K562 (cell line): ENCODE measurements at regions not wholly inside any gene's neighbourhood (a gene's known extent, or its start where the extent isn't known, plus 50 kb on each side); places are given as distances from the start of the nearest gene placed in this dataset.

Source experiments
- ATAC-seq: fragments of 200-7000 bp; cut with Tn5 transposase; 3 replicates; pipeline ENCODE4 v1.9.1; 2020; ENCODE audit warnings: moderate library complexity
- BruUV-seq: library from RNA; stranded (reverse); fragments of 400-500 nt; replicated peaks from 2 replicates; lab custom pipeline; 2021; lab: Mats Ljungman, UMichigan
- CTCF ChIA-PET: fragments of 300-600 bp; formaldehyde crosslinking; extraction: SDS; loops from one replicate; lab custom pipeline; 2021; ENCODE audit warnings: low intra/inter-chr PET ratio; lab: Yijun Ruan, JAX
- POLR2A ChIA-PET: fragments of 300-600, 350-650 bp; sonication (Branson Sonifier 250); formaldehyde crosslinking; extraction: SDS; loops from one replicate; lab custom pipeline; 2021; ENCODE audit warnings: antibody characterized with exemption, inconsistent platforms; lab: Yijun Ruan, JAX
- DNase-seq, 4 experiments: peaks; one replicate each; pipeline versions ENCODE4 v3.0.0 to v3.0.0-alpha.2; 2011 to 2018; ENCODE audit warnings: low spot score in 3 of 4, mixed read lengths in 3 of 4; ENCODE audit errors: extremely low read depth in 1 of 4
- FAIRE-seq: peaks from 2 replicates; lab custom pipeline; 2011; peaks lifted over from hg19 to GRCh38; lab: Jason Lieb, UNC
- H2AFZ ChIP-seq: 2 replicates; pipeline ENCODE4 v1.6.0; 2011; ENCODE audit warnings: low read depth, low read length, control low read depth, inconsistent platforms
- H3K27ac ChIP-seq: fragments of 200-600 bp; 3 replicates; pipeline ENCODE4 v1.8.0; 2011; ENCODE audit warnings: low read depth, mild to moderate bottlenecking, control low read depth, inconsistent platforms, low read length, moderate library complexity, mixed read lengths; ENCODE audit errors: extremely low read depth
- H3K27me3 ChIP-seq, 2 experiments: fragments of 300-600 bp in 1 of 2; 2 replicates in 1 of 2; 3 replicates in 1 of 2; pipeline versions ENCODE4 v1.6.0 to v1.8.0; 2011; ENCODE audit warnings: inconsistent platforms in 2 of 2, low read length in 2 of 2, mild to moderate bottlenecking in 1 of 2, mixed read lengths in 1 of 2, moderate library complexity in 1 of 2; ENCODE audit not compliant: control insufficient read depth in 2 of 2, insufficient read depth in 2 of 2
- H3K36me3 ChIP-seq: fragments of 300-600 bp; 3 replicates; pipeline ENCODE4 v1.8.0; 2011; ENCODE audit warnings: mild to moderate bottlenecking, low read length, inconsistent platforms; ENCODE audit not compliant: control insufficient read depth, insufficient read depth
- H3K4me1 ChIP-seq, 2 experiments: fragments of 200-600 bp in 1 of 2; replicated peaks in 1 of 2; 2 replicates in 1 of 2; 3 replicates in 1 of 2; pipeline versions ENCODE4 v1.5.1 to v1.8.0; 2011; ENCODE audit warnings: inconsistent platforms in 2 of 2, low read length in 2 of 2, mild to moderate bottlenecking in 1 of 2, mixed read lengths in 1 of 2, moderate library complexity in 1 of 2; ENCODE audit not compliant: control insufficient read depth in 2 of 2, insufficient read depth in 2 of 2
- H3K4me2 ChIP-seq: 2 replicates; pipeline ENCODE4 v1.6.1; 2011; ENCODE audit warnings: low read length, control low read depth, inconsistent platforms, mixed read lengths; ENCODE audit not compliant: insufficient read depth
- H3K4me3 ChIP-seq: fragments of 200-600 bp; sonication (generic), shearing (Covaris generic); 2 replicates; pipeline ENCODE4 v1.5.1; 2016; ENCODE audit warnings: control low read depth, inconsistent platforms
- H3K79me2 ChIP-seq: fragments of 200-600 bp; 3 replicates; pipeline ENCODE4 v1.8.0; 2011; ENCODE audit warnings: low read length, inconsistent platforms; ENCODE audit not compliant: control insufficient read depth, insufficient read depth
- H3K9ac ChIP-seq, 2 experiments: 2 replicates each; pipeline versions ENCODE4 v1.6.0 to v1.6.1; 2011; ENCODE audit warnings: low read depth in 2 of 2, low read length in 2 of 2, control low read depth in 1 of 2, inconsistent platforms in 1 of 2, mild to moderate bottlenecking in 1 of 2, mixed read lengths in 1 of 2; ENCODE audit not compliant: insufficient read depth in 1 of 2
- H3K9me1 ChIP-seq: one replicate; pipeline ENCODE4 v1.6.0; 2011; ENCODE audit warnings: inconsistent platforms, mild to moderate bottlenecking, low read length, moderate library complexity; ENCODE audit not compliant: control insufficient read depth, insufficient read depth
- H3K9me3 ChIP-seq: replicated peaks from 2 replicates; pipeline ENCODE4 v1.5.1; 2011; ENCODE audit warnings: low read depth, low read length, inconsistent platforms; ENCODE audit not compliant: control insufficient read depth, insufficient read depth
- H4K20me1 ChIP-seq: replicated peaks from 2 replicates; pipeline ENCODE4 v1.6.1; 2011; ENCODE audit warnings: low read length, inconsistent platforms, mixed read lengths; ENCODE audit not compliant: control insufficient read depth, insufficient read depth
- CHD2 ChIP-seq: IDR thresholded peaks from 2 replicates; pipeline ENCODE4 v1.6.1; 2011; ENCODE audit warnings: low read depth, low read length
- ELK1 ChIP-seq: sonication (generic); formaldehyde crosslinking; IDR thresholded peaks from 2 replicates; pipeline ENCODE4 v1.8.1; 2022; ENCODE audit warnings: missing genetic modification reagents
- ESRRB ChIP-seq: fragments of 250-450 bp; sonication (Bioruptor Pico); IDR thresholded peaks from 2 replicates; pipeline ENCODE4 v1.5.0; 2020; ENCODE audit warnings: mild to moderate bottlenecking, moderate library complexity, borderline replicate concordance
- ETV5 ChIP-seq: sonication (generic); formaldehyde crosslinking; IDR thresholded peaks from 2 replicates; pipeline ENCODE4 v1.4.0; 2020; ENCODE audit warnings: low read depth, mild to moderate bottlenecking, missing genetic modification reagents
- MCM3 ChIP-seq: fragments of 450-650 bp; IDR thresholded peaks from 2 replicates; pipeline ENCODE4 v1.6.1; 2016
- RAD51 ChIP-seq: fragments of 450-650 bp; IDR thresholded peaks from 2 replicates; pipeline ENCODE4 v1.7.1; 2016; ENCODE audit warnings: low read depth, mild to moderate bottlenecking, borderline replicate concordance
- SIN3B ChIP-seq: fragments of 450-650 bp; IDR thresholded peaks from 2 replicates; pipeline ENCODE4 v1.6.1; 2017; ENCODE audit warnings: low read depth, mild to moderate bottlenecking, moderate library complexity
- SRSF7 ChIP-seq: fragments of 200-400 bp; formaldehyde crosslinking; optimal IDR thresholded peaks from 2 replicates; pipeline ENCODE3; 2017; ENCODE audit warnings: mild to moderate bottlenecking, low read depth, low read length
- STAG1 ChIP-seq: sonication (generic); formaldehyde crosslinking; IDR thresholded peaks from 2 replicates; pipeline ENCODE4 v1.5.0; 2020; ENCODE audit warnings: missing genetic modification reagents, borderline replicate concordance
- TCF7L2 ChIP-seq: fragments of 150-350 bp; IDR thresholded peaks from 2 replicates; pipeline ENCODE4 v1.6.1; 2016; ENCODE audit warnings: low read depth, mild to moderate bottlenecking, low read length, moderate library complexity
- TOE1 ChIP-seq, 2 experiments: fragments of 450-650 bp in 1 of 2; sonication (generic) in 1 of 2; formaldehyde crosslinking in 1 of 2; IDR thresholded peaks; 2 replicates each; pipeline versions ENCODE4 v1.7.1 to v1.8.0; 2016 to 2022; ENCODE audit warnings: borderline replicate concordance in 2 of 2, mild to moderate bottlenecking in 2 of 2, antibody characterized with exemption in 1 of 2, inconsistent platforms in 1 of 2, low read depth in 1 of 2, missing genetic modification reagents in 1 of 2, moderate library complexity in 1 of 2
- YBX1 ChIP-seq: fragments of 450-650 bp; IDR thresholded peaks from 2 replicates; pipeline ENCODE4 v1.7.1; 2016; ENCODE audit warnings: mild to moderate bottlenecking
- ZBTB43 ChIP-seq: sonication (generic); formaldehyde crosslinking; IDR thresholded peaks from 2 replicates; pipeline ENCODE4 v1.8.0; 2023; ENCODE audit warnings: mild to moderate bottlenecking, missing genetic modification reagents
- ZC3H11A ChIP-seq: IDR thresholded peaks from 2 replicates; pipeline ENCODE4 v1.6.1; 2012; ENCODE audit warnings: low read depth, low read length, improper control_type of control experiment
- ZC3H4 ChIP-seq: sonication (generic); formaldehyde crosslinking; IDR thresholded peaks from 2 replicates; pipeline ENCODE4 v1.9.0; 2021; ENCODE audit warnings: missing genetic modification reagents, borderline replicate concordance
- ZNF174 ChIP-seq: fragments of 250-450 bp; sonication (Bioruptor Pico); IDR thresholded peaks from 2 replicates; pipeline ENCODE4 v1.4.0; 2020; ENCODE audit warnings: mild to moderate bottlenecking
- ZNF668 ChIP-seq: fragments of 250-450 bp; sonication (Bioruptor Pico); IDR thresholded peaks from 2 replicates; pipeline ENCODE4 v1.8.0; 2022; ENCODE audit warnings: mild to moderate bottlenecking, inconsistent platforms
- WGBS: fragments of 100-300 bp; shearing (Covaris generic); methylation state at CpG from one replicate; pipeline ENCODE4 v1.1.6; 2016; ENCODE audit warnings: low coverage, mixed read lengths; ENCODE audit not compliant: insufficient coverage; ENCODE audit errors: missing lambda C conversion rate; 5-methylcytosine and 5-hydroxymethylcytosine counted together
- in situ Hi-C: fragments of 300-500 bp; cut with MboI; formaldehyde crosslinking; loops from 4 replicates; pipeline ENCODE4 v1.15.0; 2018; ENCODE audit warnings: inconsistent platforms, mixed read lengths
- intact Hi-C: fragments of 100-400 bp; cut with micrococcal nuclease; formaldehyde crosslinking; loops from 2 replicates; pipeline ENCODE4 v1.14.2; 2022

- H3K36me3 ChIP-seq, result no peaks in the 10 kb centered on the region
- in situ Hi-C loops (no loop called here), intact Hi-C loops (no loop called here)
- no peak overlapping the region for H3K4me3 ChIP-seq
- BruUV-seq, result no TSS peak
- no peaks in the 10 kb centered on the region for H3K9me3 ChIP-seq
- no peaks in the 10 kb centered on the region for H4K20me1 ChIP-seq
- DNase-seq, result no peak
- no peaks in the 10 kb centered on the region for H3K9me1 ChIP-seq
- H3K9ac ChIP-seq, result no peak overlapping the region
- no peaks in the 10 kb centered on the region for H3K4me1 ChIP-seq
- no peaks in the 10 kb centered on the region for H3K79me2 ChIP-seq
- H3K4me2 ChIP-seq, result no peak overlapping the region
- CTCF ChIA-PET, result no interaction called here
- no peak overlapping the region for H3K27ac ChIP-seq
- no peaks in the 10 kb centered on the region for H3K27me3 ChIP-seq
- ATAC-seq, result no peak
- H2AFZ ChIP-seq, result no peak overlapping the region
- FAIRE-seq, result no peak
- TF ChIP-seq CHD2 (no peak), TOE1 (IDR thresholded peaks at IDR 0.05; ENCODE audit: borderline replicate concordance) (no peak), TOE1 (CRISPR knock-in tag; IDR thresholded peaks at IDR 0.05; ENCODE audit: borderline replicate concordance, low read depth) (no peak), TCF7L2 (no peak), ETV5 (CRISPR knock-in tag) (no peak), ESRRB (CRISPR knock-in tag) (no peak)
- TF ChIP-seq, all 486 proteins: peak for 0
- POLR2A ChIA-PET, result no interaction called here
These were observed 853.0 kb downstream of the NCAM2 start for GRCh38 chr21:21851205-21851604.

GRCh38 chr21:21851657-21852056 is 853.4 kb downstream of the NCAM2 start:
- Histone ChIP-seq H2AFZ (no peak overlapping the region), H3K9ac (no peak overlapping the region), H3K36me3 (no peaks in the 10 kb centered on the region), H3K4me1 (no peaks in the 10 kb centered on the region), H3K4me3 (no peak overlapping the region), H3K9me1 (no peaks in the 10 kb centered on the region), H4K20me1 (no peaks in the 10 kb centered on the region), H3K27ac (no peak overlapping the region), H3K79me2 (no peaks in the 10 kb centered on the region), H3K9me3 (no peaks in the 10 kb centered on the region), H3K4me2 (no peak overlapping the region), H3K27me3 (no peaks in the 10 kb centered on the region)
- no TSS peak for BruUV-seq
- ATAC-seq (no peak), FAIRE-seq (no peak), DNase-seq (no peak)
- 0% methylated on average over 3 of the region's 3 CpGs for WGBS
- ChIA-PET POLR2A (no interaction called here), CTCF (no interaction called here)
- intact Hi-C loops, result no loop called here
- in situ Hi-C loops, result no loop called here
- TF ChIP-seq ZC3H4 (CRISPR knock-in tag) (no peak), MCM3 (no peak), ZNF174 (CRISPR knock-in tag) (no peak), YBX1 (no peak), RAD51 (no peak), ELK1 (no peak), ZC3H11A (no peak), STAG1 (no peak), ZBTB43 (CRISPR knock-in tag) (no peak), SRSF7 (no peak), ZNF668 (no peak), SIN3B (no peak)
